ENCODE measurements at regions not wholly inside any gene's neighbourhood (a gene's known extent, or its start where the extent isn't known, plus 50 kb on each side); places are given as distances from the start of the nearest gene placed in this dataset.

GRCh38 chr3:152586974-152587373 lies 248.0 kb upstream of the P2RY1 start:
- TF ChIP-seq ZNF8 (CRISPR knock-in tag; IDR thresholded peaks at IDR 0.05) (no peak), RARB (CRISPR knock-in tag; IDR thresholded peaks at IDR 0.05) (no peak), ZFP3 (CRISPR knock-in tag; IDR thresholded peaks at IDR 0.05) (no peak), SNAI2 (CRISPR knock-in tag; IDR thresholded peaks at IDR 0.05) (no peak), ESRRG (CRISPR knock-in tag; IDR thresholded peaks at IDR 0.05) (no peak), ZNF70 (CRISPR knock-in tag; IDR thresholded peaks at IDR 0.05) (no peak), ISL1 (CRISPR knock-in tag; IDR thresholded peaks at IDR 0.05) (no peak), ARNTL (CRISPR knock-in tag; IDR thresholded peaks at IDR 0.05; ENCODE audit: borderline replicate concordance, low read depth) (no peak)
- ATAC-seq = no peak

GRCh38 chr3:152587861-152588260 lies 247.1 kb upstream of the P2RY1 start:
- no peak for ATAC-seq
- TF ChIP-seq ARNTL (CRISPR knock-in tag; IDR thresholded peaks at IDR 0.05; ENCODE audit: borderline replicate concordance, low read depth) (no peak), GLIS3 (CRISPR knock-in tag; IDR thresholded peaks at IDR 0.05) (no peak), PATZ1 (CRISPR knock-in tag; IDR thresholded peaks at IDR 0.05; ENCODE audit: borderline replicate concordance) (no peak), OSR1 (CRISPR knock-in tag; IDR thresholded peaks at IDR 0.05) (no peak), ZFP30 (CRISPR knock-in tag; IDR thresholded peaks at IDR 0.05) (no peak), ESRRG (CRISPR knock-in tag; IDR thresholded peaks at IDR 0.05) (no peak), RARB (CRISPR knock-in tag; IDR thresholded peaks at IDR 0.05) (no peak), ZNF8 (CRISPR knock-in tag; IDR thresholded peaks at IDR 0.05) (no peak), TOX (CRISPR knock-in tag; IDR thresholded peaks at IDR 0.05; ENCODE audit: borderline replicate concordance) (no peak), TSHZ2 (CRISPR knock-in tag; IDR thresholded peaks at IDR 0.05) (no peak), TCF4 (CRISPR knock-in tag; IDR thresholded peaks at IDR 0.05; ENCODE audit: borderline replicate concordance) (no peak)

- ATAC-seq = no peak
- TF ChIP-seq RARB (CRISPR knock-in tag; IDR thresholded peaks at IDR 0.05) = no peak
- no peak for TF ChIP-seq ARNTL (CRISPR knock-in tag; IDR thresholded peaks at IDR 0.05; ENCODE audit: borderline replicate concordance, low read depth)
- TF ChIP-seq SNAI2 (CRISPR knock-in tag; IDR thresholded peaks at IDR 0.05) = no peak
- TF ChIP-seq TSHZ2 (CRISPR knock-in tag; IDR thresholded peaks at IDR 0.05) = no peak
- TF ChIP-seq TOX (CRISPR knock-in tag; IDR thresholded peaks at IDR 0.05; ENCODE audit: borderline replicate concordance) = no peak
- TF ChIP-seq OSR1 (CRISPR knock-in tag; IDR thresholded peaks at IDR 0.05) = no peak
- TF ChIP-seq CREB5 (CRISPR knock-in tag; IDR thresholded peaks at IDR 0.05; ENCODE audit: low read depth) = no peak
- no peak for TF ChIP-seq TCF4 (CRISPR knock-in tag; IDR thresholded peaks at IDR 0.05; ENCODE audit: borderline replicate concordance)
- TF ChIP-seq POU6F1 (CRISPR knock-in tag; IDR thresholded peaks at IDR 0.05; ENCODE audit: borderline replicate concordance, low read depth) = no peak
- TF ChIP-seq ESRRG (CRISPR knock-in tag; IDR thresholded peaks at IDR 0.05) = no peak
- no peak for TF ChIP-seq BACH2 (CRISPR knock-in tag; IDR thresholded peaks at IDR 0.05; ENCODE audit: borderline replicate concordance)
- TF ChIP-seq ZNF8 (CRISPR knock-in tag; IDR thresholded peaks at IDR 0.05) = no peak
- no peak for TF ChIP-seq ZFP30 (CRISPR knock-in tag; IDR thresholded peaks at IDR 0.05)
- TF ChIP-seq ISL1 (CRISPR knock-in tag; IDR thresholded peaks at IDR 0.05) = no peak
- TF ChIP-seq ZFP3 (CRISPR knock-in tag; IDR thresholded peaks at IDR 0.05) = no peak
- TF ChIP-seq PPARA (CRISPR knock-in tag; IDR thresholded peaks at IDR 0.05; ENCODE audit: borderline replicate concordance) = no peak
- no peak for TF ChIP-seq ZNF70 (CRISPR knock-in tag; IDR thresholded peaks at IDR 0.05)
- no peak for TF ChIP-seq ZNF565 (CRISPR knock-in tag; conservative IDR thresholded peaks at IDR 0.05; ENCODE audit: low read depth)
- no peak for TF ChIP-seq ZC3H10 (CRISPR knock-in tag; IDR thresholded peaks at IDR 0.05)
Observed at GRCh38 chr3:152589644-152590043, 245.3 kb upstream of the P2RY1 start.

All from SK-N-SH treated with all-trans-retinoic acid at 6 μM for 48 hours (cell line).